Fibroblast of skin of right biceps (primary cell): ENCODE measurements at regions not wholly inside any gene's neighbourhood (a gene's known extent, or its start where the extent isn't known, plus 50 kb on each side); places are given as distances from the start of the nearest gene placed in this dataset.
A peak's percentile ranks its signal among the peaks of the same experiment; 100 is the strongest.
"Not testable (repeated sequence)": the region's sequence is repeated elsewhere in the genome, so short reads cannot be mapped to it uniquely, and the experiment has no call there.

ENCODE experiments used
- DNase-seq: peaks from one replicate; pipeline ENCODE4 v3.0.0-alpha.2; 2013

DNA sequence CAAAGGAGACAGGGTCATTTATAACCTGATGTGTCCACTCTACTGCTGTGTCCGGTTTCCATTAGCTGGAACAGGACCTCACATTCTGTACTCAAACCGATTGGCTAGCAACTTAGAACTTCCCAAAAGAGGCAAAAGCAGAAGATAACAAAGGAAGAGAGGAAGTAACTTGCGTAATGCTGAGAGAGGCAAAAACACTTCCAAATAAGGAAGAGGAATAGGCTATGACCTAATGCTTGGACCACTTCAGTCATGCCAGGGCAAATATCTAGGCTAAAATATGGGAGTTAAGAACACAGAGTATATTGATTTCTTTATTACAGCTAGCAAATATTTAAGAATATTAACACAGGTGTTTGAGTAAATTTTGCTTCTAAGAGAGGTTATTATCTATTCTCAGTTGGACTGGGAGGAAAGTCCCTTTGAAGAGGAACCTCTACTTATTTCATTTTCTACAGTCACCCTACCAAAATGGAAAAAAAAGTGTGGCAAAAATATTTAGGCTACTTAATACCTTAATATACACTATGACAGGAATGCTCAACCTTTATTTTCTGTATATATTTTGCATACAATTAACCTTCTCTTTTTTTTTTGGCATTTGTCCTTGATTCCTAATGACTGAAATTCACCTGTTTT is 499.8 kb upstream of the CHORDC1 start:
- DNase-seq = peak; percentile 13

DNA sequence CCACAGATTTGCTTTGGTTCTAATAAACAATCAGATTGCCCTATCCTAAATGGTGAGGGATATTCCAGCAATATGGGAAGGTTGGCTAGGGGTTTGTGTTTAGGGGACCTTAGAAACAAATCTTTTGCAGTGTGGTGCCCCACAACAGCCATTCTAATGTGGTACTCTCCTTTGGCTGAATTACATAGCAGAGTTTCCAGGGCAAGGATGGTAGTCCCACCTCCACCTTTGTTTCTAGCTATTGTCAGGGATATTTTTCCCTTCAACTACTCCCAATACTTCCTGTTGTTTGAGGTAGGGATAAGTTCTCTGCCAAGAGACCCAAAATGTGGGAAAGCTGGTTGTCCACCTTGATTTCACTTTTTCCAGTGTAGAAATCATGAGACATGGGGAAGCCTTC is 494.7 kb upstream of the CHORDC1 start:
- no peak for DNase-seq

DNA sequence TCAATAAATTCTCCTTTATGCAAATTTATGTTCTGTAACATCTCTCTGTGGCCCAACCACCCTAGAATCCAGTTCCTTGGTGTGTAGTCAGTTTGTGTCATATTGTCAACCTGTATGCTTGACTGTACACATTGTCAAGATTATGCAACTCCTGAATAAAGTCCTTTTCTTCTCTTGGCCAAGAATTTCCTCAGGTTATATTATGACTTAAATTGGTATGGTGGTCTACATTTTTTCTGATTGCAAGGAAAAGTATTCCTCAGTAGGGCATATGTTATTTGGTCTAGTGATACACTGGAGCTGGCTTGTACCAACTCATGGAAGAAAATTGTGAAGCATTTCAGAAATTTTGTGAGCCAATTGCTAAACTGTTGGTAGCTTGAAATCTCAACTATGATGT is 482.8 kb upstream of the CHORDC1 start:
- DNase-seq = no peak

- no peak for DNase-seq
Measured at GRCh38 chr11:90704510-90704909, 481.7 kb upstream of the CHORDC1 start.

- DNase-seq = no peak
Measured at GRCh38 chr11:90701716-90702115, 478.9 kb upstream of the CHORDC1 start.

GRCh38 chr11:90700789-90701439 is 478.1 kb upstream of the CHORDC1 start:
- no peak for DNase-seq

DNA sequence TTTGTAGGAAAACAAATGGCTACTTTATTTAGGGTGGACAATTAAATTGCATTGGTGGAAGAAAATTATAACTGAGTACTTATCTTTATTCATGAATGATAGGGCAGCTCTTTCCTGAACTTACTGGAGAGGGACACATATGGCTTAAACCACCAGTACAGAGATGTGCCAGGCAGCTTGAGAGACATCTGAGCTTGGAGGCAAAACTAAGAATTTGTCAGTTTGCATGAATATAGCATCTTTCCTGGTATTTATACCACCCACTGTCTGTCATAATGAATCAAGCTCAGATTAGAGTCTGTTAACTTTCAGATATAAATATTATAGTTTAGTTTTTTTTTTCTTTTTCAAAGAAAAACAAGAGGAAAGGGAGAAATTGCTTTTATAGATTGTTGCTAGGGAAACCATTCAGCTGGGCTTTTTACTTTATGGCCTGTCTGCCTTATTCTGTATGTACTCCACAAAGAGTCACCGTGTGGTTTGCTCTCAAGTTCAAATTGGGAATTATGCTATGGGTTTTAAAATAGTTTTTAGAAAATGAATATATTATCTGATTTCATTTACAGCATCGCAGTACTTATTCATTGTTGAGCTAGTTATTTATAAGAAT is 477.0 kb upstream of the CHORDC1 start:
- no peak for DNase-seq

GRCh38 chr11:90698238-90698637 is 475.4 kb upstream of the CHORDC1 start:
- no peak for DNase-seq

GRCh38 chr11:90675496-90675895 is 452.6 kb upstream of the CHORDC1 start:
- DNase-seq = not testable (repeated sequence)

DNA sequence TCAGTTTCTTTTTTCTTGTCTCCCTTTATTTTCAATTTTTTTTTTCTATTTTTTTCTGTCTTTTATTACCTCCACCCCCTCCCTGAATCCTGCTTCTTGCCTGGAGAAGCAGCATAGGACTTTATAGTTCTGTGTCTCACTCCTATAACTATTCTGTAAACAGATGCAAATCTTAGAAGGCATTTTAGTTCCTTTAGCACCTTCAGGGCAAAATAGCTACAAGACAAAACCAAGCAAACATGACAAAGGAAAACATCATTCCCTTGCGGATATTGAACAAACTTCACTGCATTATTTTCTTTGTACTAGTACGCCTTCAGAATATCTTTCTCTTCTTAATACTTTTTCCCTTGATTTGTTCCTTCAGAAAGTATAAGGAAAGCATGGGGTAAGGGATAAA is 446.2 kb upstream of the CHORDC1 start:
- DNase-seq = no peak

DNA sequence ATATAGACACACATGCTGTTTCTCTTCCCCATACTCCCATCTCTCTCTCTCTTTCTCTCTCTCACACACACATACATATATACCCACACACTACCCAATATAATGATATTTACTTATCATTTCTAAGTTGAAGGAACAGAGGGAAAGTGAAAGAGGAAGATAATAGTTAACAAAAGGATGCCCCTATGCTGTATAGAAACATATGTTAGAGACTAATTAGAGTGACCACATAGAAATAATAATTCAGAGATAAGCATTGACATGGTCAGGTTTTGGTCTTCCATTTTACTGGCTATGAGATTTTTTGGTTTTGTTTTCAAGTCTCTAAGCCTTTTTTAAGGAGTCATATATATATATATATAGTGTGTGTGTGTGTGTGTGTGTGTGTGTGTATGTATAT is 445.7 kb upstream of the CHORDC1 start:
- no peak for DNase-seq

GRCh38 chr11:90661233-90661632 is 438.4 kb upstream of the CHORDC1 start:
- no peak for DNase-seq

GRCh38 chr11:90656171-90656570 is 433.3 kb upstream of the CHORDC1 start:
- no peak for DNase-seq

DNA sequence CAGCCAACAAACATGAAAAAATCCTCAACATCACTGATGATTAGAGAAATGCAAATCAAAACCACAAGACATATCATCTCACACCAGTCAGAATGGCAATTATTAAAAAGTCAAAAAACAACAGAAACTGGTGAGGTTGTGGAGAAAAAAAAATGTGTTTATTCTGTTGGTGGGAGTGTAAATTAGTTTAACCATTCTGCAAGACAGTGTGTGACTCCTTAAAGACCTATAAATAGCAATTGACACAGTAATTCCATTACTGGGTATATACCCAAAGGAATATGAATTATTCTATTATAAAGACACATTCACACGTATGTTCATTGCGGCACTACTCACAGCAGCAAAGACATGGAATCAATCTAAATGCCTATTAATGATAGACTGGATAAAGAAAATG is 427.3 kb upstream of the CHORDC1 start:
- no peak for DNase-seq

DNA sequence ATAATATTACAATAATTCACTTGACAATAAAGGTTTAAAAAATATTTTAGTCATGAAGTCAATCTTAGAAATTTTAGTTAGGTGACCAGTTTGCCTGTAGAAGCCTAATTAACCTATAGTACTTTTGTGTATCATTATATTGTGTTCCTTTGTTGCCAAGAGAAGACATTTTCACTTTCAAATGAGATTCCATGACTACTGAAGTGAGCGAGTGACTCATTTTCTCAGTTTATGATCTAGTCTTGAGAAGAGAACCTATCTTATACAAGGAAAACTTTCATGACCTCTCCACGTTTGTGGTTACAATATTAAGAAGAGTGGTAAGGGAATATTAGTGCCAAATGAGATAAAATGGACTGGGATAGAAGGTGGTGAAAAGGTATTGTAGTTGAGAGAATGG is 423.9 kb upstream of the CHORDC1 start:
- no peak for DNase-seq

- no peak for DNase-seq
Measured at GRCh38 chr11:90646266-90646665, 423.4 kb upstream of the CHORDC1 start.

DNA sequence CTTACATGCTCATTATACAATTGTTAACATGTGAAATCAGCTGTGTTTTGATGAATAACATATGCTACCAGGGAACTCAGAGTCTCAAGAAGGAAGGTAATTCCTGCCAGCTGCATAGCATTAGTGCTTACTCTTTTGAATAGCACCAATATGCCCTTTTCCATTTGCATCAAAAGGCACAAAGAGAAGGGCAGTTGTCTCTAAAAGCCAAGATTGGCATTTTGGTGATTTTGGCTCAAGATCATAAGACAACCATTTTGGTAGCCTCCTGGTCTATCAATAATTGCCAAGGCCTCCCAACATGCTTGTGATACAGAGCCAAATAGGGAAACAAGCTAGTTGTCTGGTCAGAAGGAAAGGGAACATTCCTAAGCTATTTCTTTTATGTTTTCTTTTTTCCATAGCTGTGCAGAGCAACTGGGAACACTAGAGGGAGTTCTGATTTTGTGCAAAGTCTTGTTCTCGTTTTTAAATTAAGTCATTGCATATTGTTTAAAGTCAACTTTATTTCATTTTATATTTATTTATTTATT is 416.7 kb upstream of the CHORDC1 start:
- peak; percentile 46 for DNase-seq

- DNase-seq = no peak
Measured at GRCh38 chr11:90635886-90636285, 413.0 kb upstream of the CHORDC1 start.

- DNase-seq = no peak
Measured at GRCh38 chr11:90635151-90635550, 412.3 kb upstream of the CHORDC1 start.

- no peak for DNase-seq
Measured at GRCh38 chr11:90630176-90630575, 407.3 kb upstream of the CHORDC1 start.

DNA sequence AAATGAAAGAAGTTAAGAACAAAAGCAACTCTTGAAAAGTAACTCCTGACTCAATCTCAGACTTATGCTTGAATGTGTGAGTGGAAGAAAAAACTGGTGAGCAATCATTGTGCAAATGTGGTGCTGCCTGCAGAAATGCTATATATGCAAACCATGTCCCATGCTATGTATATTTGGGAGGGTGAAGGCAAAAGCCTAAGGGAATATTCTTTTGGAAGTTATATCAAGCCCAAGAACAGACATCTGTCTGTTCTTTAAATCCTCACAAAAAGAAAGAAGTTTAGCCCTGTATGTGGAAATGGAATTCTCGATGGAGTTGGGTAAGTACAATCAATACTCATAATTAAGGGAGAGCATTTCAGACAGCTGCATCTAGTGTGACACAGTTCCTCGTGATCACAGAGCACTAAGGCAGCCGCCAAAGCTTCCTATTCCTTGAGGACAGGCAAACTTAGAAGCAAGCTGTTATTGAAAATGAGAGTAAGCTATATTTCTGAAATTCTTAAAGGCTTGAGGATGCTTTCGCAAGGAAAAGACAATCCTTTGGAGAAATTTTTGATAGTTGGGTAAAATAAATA is 406.5 kb upstream of the CHORDC1 start:
- DNase-seq = no peak

DNA sequence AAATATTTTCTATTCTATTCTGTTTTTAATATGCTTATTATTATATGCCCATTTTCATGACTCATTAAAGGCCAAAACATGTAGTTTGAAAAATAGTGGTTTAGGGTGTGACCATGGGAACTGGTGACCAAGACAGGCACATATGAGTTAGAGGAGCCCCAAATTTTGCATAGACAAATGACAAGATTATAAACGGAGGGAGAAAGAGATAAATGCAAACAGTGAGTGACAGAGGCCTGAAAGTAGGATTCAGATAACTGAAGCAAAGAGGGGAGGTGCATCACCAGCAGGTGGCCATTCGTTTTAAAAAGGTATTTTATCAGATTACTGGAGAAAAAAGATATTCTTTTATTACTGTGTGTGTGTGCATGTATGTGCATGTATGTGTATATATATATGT is 391.5 kb upstream of the CHORDC1 start:
- DNase-seq = no peak

DNA sequence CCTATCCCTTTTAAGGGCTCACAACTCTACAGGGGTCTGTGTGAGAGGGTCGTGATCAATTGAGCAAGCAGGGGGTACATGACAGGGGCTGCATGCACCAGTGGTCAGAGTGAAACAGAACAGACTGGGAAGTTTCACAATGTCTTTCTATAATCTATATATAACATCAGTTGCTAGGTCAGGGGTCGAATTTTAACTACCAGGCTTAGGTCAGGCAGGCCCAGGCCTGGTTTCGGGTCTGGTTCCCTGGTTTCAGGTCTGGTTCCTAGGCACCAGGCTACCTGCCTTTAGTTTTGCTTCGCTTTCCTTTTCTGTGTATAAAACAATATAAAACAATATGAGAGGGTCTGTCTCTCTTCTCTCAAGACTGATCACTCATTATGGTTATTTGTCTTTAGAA is 390.2 kb upstream of the CHORDC1 start:
- not testable (repeated sequence) for DNase-seq

- DNase-seq = no peak
Measured at GRCh38 chr11:90606721-90607120, 383.9 kb upstream of the CHORDC1 start.
